Pancreas (tissue), 10 donors: ENCODE measurements at regions not wholly inside any gene's neighbourhood (a gene's known extent, or its start where the extent isn't known, plus 50 kb on each side); places are given as distances from the start of the nearest gene placed in this dataset.

Experiments
- ATAC-seq, 4 donors: fragments of 200-7000 bp; cut with Tn5 transposase; one replicate each; pipeline versions ENCODE4 v1.8.0 to v1.9.1; 2020; ENCODE audit warnings: mild to moderate bottlenecking in 4 of 4, moderate library complexity in 4 of 4
- DNase-seq, 6 donors: peaks; one replicate each; pipeline ENCODE4 v3.0.0-alpha.2; 2020
- FAIRE-seq: peaks from 2 replicates; lab custom pipeline; 2012; peaks lifted over from hg19 to GRCh38; lab: Jason Lieb, UNC
- H3K27ac ChIP-seq, 4 donors: fragments of 200-600 bp; sonication (generic); 1 replicate in 3 of 4; 2 replicates in 1 of 4; pipeline versions ENCODE4 v1.5.0 to v1.8.0; 2020
- H3K27me3 ChIP-seq, 4 donors: fragments of 200-600 bp; one replicate each; pipeline ENCODE4 v1.8.0; 2021
- H3K36me3 ChIP-seq, 3 donors: fragments of 200-600 bp; sonication (generic) in 1 of 3; one replicate each; pipeline versions ENCODE4 v1.5.0 to v1.8.0; 2020 to 2021
- H3K4me1 ChIP-seq, 3 donors: fragments of 200-600 bp; one replicate each; pipeline ENCODE4 v1.8.0; 2021
- H3K4me3 ChIP-seq, 4 donors: fragments of 200-600 bp; sonication (generic) in 2 of 4; one replicate each; pipeline versions ENCODE4 v1.5.0 to v1.8.0; 2020 to 2021
- H3K9me3 ChIP-seq, 4 donors: fragments of 200-600 bp; one replicate each; pipeline ENCODE4 v1.8.0; 2021
- WGBS, 2 donors: extraction: QIAGEN DNeasy Blood & Tissue Kit; methylation state at CpG; one replicate each; pipeline ENCODE4 v1.1.7; 2013; 5-methylcytosine and 5-hydroxymethylcytosine counted together
- intact Hi-C, 3 donors: fragments of 100-400 bp; cut with DNase I; formaldehyde crosslinking; loops; one replicate each; pipeline versions ENCODE4 v1.11.1 to v1.14.2; 2022
- TF ChIP-seq, protein P1 (sequence below), 4 donors: fragments of 200-600 bp; sonication (generic) in 3 of 4; IDR thresholded peaks; one replicate each; pipeline versions ENCODE4 v1.5.0 to v1.8.0; 2021; ENCODE audit warnings: antibody characterized with exemption in 4 of 4
- donor health status: healthy with polysubstance abuse.
- donor health status: DM: no; HTN: no; CAD: no; lungs with moderate emphysema.
- donor health status: DM: no; HTN: no; CAD: no.
- donor health status: control.
- donor health status: control.
- donor health status: Bipolar disorder and iron deficiency.
- donor health status: DM: yes; HTN: yes; CAD: no.
- donor health status: DM: no; HTN: no; CAD: no.
- donor health status: DM: no; HTN: no; CAD: no.
- donor health status: DM: yes; HTN: yes; CAD: no.

DNA sequence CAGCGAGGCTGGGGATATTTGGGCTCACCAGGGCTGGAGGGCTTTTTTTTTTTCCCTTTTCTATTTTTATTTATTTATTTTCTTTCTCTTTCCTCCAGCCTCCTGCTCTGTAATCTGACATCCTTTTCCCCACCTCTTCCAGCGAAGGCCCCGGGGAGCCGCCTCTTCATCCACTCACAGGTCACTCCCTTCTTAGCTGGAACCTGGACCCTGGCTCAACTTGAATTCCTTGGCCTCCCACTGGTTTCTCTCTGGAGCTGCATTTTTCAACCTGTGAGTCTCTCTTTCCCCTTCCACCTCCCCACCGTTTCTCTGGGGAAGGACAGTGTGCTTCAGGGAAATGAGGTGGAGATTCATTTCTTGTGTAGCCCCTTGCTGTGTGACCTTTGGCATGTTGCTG, 82.0 kb downstream of the MRM1 start:
- FAIRE-seq (no peak), DNase-seq (no peak), ATAC-seq (no peak)
- TF ChIP-seq, protein P1, sequence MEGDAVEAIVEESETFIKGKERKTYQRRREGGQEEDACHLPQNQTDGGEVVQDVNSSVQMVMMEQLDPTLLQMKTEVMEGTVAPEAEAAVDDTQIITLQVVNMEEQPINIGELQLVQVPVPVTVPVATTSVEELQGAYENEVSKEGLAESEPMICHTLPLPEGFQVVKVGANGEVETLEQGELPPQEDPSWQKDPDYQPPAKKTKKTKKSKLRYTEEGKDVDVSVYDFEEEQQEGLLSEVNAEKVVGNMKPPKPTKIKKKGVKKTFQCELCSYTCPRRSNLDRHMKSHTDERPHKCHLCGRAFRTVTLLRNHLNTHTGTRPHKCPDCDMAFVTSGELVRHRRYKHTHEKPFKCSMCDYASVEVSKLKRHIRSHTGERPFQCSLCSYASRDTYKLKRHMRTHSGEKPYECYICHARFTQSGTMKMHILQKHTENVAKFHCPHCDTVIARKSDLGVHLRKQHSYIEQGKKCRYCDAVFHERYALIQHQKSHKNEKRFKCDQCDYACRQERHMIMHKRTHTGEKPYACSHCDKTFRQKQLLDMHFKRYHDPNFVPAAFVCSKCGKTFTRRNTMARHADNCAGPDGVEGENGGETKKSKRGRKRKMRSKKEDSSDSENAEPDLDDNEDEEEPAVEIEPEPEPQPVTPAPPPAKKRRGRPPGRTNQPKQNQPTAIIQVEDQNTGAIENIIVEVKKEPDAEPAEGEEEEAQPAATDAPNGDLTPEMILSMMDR (IDR thresholded peaks at IDR 0.05) = no peak
- no peaks in the 10 kb centered on the region for H3K4me1 ChIP-seq
- no peaks in the 10 kb centered on the region for H3K9me3 ChIP-seq
- H3K27me3 ChIP-seq = no peaks in the 10 kb centered on the region
- 65 to 68% methylated on average over 5 of the region's 5 CpGs for WGBS, 2 donors
- intact Hi-C loops = no loop called here
- H3K4me3 ChIP-seq = no peak overlapping the region
- H3K27ac ChIP-seq = no peak overlapping the region
- no peaks in the 10 kb centered on the region for H3K36me3 ChIP-seq

DNA sequence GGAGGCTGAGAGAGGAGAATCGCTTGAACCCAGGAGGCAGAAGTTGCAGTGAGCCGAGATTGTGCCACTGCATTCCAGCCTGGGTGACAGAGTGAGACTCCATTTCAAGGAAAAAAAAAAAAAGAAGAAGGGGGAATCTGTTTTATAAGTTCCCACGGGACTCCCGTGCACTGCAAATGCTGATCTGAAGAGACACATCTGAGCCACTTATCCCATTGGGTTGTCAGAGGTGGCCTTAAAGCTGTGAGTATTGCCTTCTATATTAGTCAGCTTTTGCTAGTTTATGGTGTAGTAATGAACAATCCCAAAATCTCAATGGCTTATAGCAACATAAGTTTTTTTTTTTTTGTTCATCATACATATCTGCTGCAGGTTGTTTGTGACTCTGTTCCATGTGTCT, 82.8 kb downstream of the MRM1 start:
- Histone ChIP-seq H3K27me3 (no peaks in the 10 kb centered on the region), H3K9me3 (no peaks in the 10 kb centered on the region), H3K27ac (no peak overlapping the region), H3K4me3 (no peak overlapping the region), H3K4me1 (no peaks in the 10 kb centered on the region), H3K36me3 (no peaks in the 10 kb centered on the region)
- ATAC-seq (no peak), DNase-seq (no peak), FAIRE-seq (no peak)
- 70 to 72% methylated on average over 4 of the region's 4 CpGs for WGBS, 2 donors
- intact Hi-C loops = no loop called here
- TF ChIP-seq, protein P1 (IDR thresholded peaks at IDR 0.05) = no peak

DNA sequence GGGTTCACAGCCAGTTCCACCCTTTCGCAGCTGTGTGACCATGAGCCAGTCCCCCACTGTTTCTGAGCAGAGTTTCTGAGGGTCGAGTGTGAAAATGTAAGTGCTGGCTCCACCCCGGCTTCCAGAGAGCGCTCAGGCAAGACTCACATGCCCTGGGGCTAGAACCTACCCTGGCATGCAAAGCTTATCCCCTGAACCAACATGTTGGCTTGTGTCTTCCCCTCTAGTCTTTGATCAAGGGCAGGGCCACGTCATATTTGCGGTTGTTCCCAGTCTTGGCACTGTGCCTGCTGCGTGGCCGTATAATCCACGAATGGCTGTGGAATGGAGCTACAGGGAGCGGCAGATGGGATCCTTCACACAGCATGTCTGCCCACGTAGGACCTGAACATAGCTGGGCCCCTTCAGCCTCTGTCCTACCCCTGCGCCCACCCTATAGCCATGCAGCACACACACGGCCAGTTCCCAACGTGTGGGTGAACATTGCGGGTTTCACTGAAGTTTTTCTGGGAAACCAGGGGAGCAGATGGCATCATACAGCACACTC, 84.8 kb downstream of the MRM1 start:
- TF ChIP-seq, protein P1 (IDR thresholded peaks at IDR 0.05) = no peak
- H3K36me3 ChIP-seq = no peaks in the 10 kb centered on the region
- intact Hi-C loops = no loop called here
- DNase-seq = no peak
- no peaks in the 10 kb centered on the region for H3K4me1 ChIP-seq
- H3K4me3 ChIP-seq = no peak overlapping the region
- no peaks in the 10 kb centered on the region for H3K27me3 ChIP-seq
- no peak for FAIRE-seq
- ATAC-seq = no peak
- H3K27ac ChIP-seq = no peak overlapping the region
- WGBS, 2 donors = 52 to 57% methylated on average over 15 of the region's 15 CpGs
- H3K9me3 ChIP-seq = no peaks in the 10 kb centered on the region

DNA sequence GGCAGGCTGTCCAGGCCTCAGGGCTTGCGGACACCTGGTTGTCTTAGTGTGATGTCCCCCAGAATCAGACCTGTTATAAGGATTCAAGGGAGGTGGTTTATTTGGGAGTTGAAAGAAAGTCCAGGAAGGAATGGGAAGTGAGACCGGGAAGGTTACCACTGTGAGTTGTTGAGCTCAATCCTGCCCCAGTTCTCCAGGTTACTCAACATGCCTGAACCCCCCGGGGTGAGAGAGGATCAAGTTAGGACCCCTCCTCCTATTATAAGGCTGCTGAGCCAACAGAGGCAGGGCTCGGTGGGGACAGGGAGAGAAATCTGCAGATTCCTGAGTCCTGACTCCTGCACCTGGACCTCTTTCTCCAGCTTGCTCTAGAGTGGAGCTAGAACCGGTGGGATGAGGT, 86.4 kb downstream of the MRM1 start:
- Histone ChIP-seq H3K27ac (no peak overlapping the region), H3K4me3 (no peak overlapping the region), H3K9me3 (no peaks in the 10 kb centered on the region), H3K36me3 (no peaks in the 10 kb centered on the region), H3K4me1 (no peaks in the 10 kb centered on the region), H3K27me3 (no peaks in the 10 kb centered on the region)
- FAIRE-seq (no peak), ATAC-seq (no peak), DNase-seq (no peak)
- WGBS, 2 donors = 40 to 57% methylated on average over 5 of the region's 5 CpGs
- TF ChIP-seq, protein P1 (IDR thresholded peaks at IDR 0.05) = no peak
- intact Hi-C loops = no loop called here

DNA sequence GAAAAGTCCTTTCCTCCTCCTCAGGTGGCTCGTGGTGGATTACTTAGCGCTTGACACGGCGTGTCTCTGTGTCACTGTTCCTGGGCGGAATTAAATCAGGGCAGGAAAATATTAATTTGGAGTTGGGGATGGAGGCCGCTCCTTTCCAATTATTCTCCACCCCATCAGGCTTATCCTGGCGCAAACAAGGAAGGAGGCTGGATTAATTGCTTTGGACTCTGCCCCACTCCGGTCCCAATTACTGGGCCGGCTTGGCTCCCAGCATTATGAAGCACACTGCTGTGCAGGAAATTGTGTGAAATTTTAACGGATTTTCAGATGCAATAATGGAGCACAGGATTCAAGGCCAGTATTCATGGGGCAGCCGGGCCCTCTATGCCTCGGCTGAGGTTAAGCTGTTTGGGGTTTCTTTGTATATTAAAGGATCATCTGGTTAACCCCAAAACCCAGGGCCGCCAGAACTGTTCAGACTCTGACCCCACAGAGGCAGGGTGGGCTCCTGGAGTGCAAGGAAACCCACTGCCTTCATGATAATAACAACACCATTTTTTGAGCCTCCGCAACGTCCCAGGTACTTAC, 87.8 kb downstream of the MRM1 start:
- intact Hi-C loops = no loop called here
- H3K4me3 ChIP-seq = no peak overlapping the region
- DNase-seq = no peak
- TF ChIP-seq, protein P1 (IDR thresholded peaks at IDR 0.05) = no peak
- 33 to 37% methylated on average over 15 of the region's 15 CpGs for whole genome bisulfite sequencing, 2 donors
- H3K27me3 ChIP-seq = no peaks in the 10 kb centered on the region
- no peaks in the 10 kb centered on the region for H3K9me3 ChIP-seq
- H3K27ac ChIP-seq = no peak overlapping the region
- no peaks in the 10 kb centered on the region for H3K4me1 ChIP-seq
- no peaks in the 10 kb centered on the region for H3K36me3 ChIP-seq
- no peak for FAIRE-seq
- ATAC-seq = peak; percentile 37 to 73 (median 50)
